ENCODE measurements at regions not wholly inside any gene's neighbourhood (a gene's known extent, or its start where the extent isn't known, plus 50 kb on each side); places are given as distances from the start of the nearest gene placed in this dataset.

- H3K4me3 Mint-ChIP-seq (ENCODE audit: unreplicated experiment), result no peak overlapping the region
- H3K36me3 Mint-ChIP-seq (ENCODE audit: unreplicated experiment), result no peaks in the 10 kb centered on the region
- H3K4me1 Mint-ChIP-seq (ENCODE audit: low read depth, unreplicated experiment), result no peaks in the 10 kb centered on the region
- H3K9me3 Mint-ChIP-seq (ENCODE audit: unreplicated experiment), result no peaks in the 10 kb centered on the region
- TF ChIP-seq, protein P1, sequence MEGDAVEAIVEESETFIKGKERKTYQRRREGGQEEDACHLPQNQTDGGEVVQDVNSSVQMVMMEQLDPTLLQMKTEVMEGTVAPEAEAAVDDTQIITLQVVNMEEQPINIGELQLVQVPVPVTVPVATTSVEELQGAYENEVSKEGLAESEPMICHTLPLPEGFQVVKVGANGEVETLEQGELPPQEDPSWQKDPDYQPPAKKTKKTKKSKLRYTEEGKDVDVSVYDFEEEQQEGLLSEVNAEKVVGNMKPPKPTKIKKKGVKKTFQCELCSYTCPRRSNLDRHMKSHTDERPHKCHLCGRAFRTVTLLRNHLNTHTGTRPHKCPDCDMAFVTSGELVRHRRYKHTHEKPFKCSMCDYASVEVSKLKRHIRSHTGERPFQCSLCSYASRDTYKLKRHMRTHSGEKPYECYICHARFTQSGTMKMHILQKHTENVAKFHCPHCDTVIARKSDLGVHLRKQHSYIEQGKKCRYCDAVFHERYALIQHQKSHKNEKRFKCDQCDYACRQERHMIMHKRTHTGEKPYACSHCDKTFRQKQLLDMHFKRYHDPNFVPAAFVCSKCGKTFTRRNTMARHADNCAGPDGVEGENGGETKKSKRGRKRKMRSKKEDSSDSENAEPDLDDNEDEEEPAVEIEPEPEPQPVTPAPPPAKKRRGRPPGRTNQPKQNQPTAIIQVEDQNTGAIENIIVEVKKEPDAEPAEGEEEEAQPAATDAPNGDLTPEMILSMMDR (IDR thresholded peaks at IDR 0.05; ENCODE audit: partially characterized antibody, unreplicated experiment), result no peak
- no peak overlapping the region for H3K27ac Mint-ChIP-seq (ENCODE audit: unreplicated experiment)
- DNase-seq, result no peak
- no peaks in the 10 kb centered on the region for H3K27me3 Mint-ChIP-seq (ENCODE audit: unreplicated experiment)
These were observed 348.8 kb upstream of the SETBP1 start for GRCh38 chr18:44331656-44332570.

DNA sequence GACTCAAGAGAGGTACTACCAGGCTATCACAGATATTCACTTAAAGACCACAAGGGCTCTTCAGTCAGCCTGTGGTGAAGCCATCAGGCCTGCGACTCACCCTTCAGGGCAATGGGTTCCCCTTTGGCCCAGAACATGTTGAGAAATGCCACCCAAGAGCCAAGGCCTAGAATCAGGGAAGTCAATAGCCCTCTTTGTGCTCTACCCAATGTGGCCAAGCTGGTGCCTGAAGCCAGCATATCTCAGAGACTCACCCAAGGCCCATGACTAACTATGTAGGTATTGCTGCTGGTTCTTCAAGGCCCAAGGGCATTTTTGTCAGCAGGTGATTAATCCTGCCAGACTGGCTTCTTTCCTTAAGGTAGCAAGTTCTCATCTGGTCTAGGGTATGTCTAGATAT lies 338.9 kb upstream of the SETBP1 start:
- TF ChIP-seq, protein P1 (IDR thresholded peaks at IDR 0.05; ENCODE audit: partially characterized antibody, unreplicated experiment), result no peak
- Mint-ChIP-seq H3K36me3 (ENCODE audit: unreplicated experiment) (peaks cover 4% of the 10 kb centered on the region), H3K4me1 (ENCODE audit: low read depth, unreplicated experiment) (no peaks in the 10 kb centered on the region), H3K9me3 (ENCODE audit: unreplicated experiment) (no peaks in the 10 kb centered on the region), H3K27me3 (ENCODE audit: unreplicated experiment) (no peaks in the 10 kb centered on the region), H3K4me3 (ENCODE audit: unreplicated experiment) (no peak overlapping the region), H3K27ac (ENCODE audit: unreplicated experiment) (no peak overlapping the region)
- DNase-seq, result no peak

DNA sequence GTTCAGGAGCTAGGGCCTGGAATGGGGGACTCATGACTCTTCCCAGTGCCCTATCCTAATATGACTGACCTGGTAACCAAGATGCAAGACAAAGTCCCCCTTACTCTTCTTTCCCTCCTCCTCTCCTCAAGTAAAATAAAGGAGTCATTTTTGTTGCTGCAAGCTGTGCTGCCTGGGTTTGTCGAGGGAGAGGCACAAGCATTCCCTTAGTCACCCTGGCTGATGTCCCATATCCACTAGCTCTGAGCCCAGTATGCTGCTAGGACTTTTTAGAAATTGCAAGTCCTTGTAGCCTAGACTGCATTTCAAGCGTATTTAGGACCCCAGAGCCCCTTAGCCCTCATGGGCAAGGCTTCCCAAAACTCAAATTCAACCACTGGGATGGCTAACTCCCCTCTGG lies 338.5 kb upstream of the SETBP1 start:
- H3K27ac Mint-ChIP-seq (ENCODE audit: unreplicated experiment), result no peak overlapping the region
- peaks cover 4% of the 10 kb centered on the region for H3K36me3 Mint-ChIP-seq (ENCODE audit: unreplicated experiment)
- H3K27me3 Mint-ChIP-seq (ENCODE audit: unreplicated experiment), result no peaks in the 10 kb centered on the region
- H3K9me3 Mint-ChIP-seq (ENCODE audit: unreplicated experiment), result no peaks in the 10 kb centered on the region
- DNase-seq, result no peak
- no peaks in the 10 kb centered on the region for H3K4me1 Mint-ChIP-seq (ENCODE audit: low read depth, unreplicated experiment)
- TF ChIP-seq, protein P1 (IDR thresholded peaks at IDR 0.05; ENCODE audit: partially characterized antibody, unreplicated experiment), result no peak
- H3K4me3 Mint-ChIP-seq (ENCODE audit: unreplicated experiment), result no peak overlapping the region

GRCh38 chr18:44342946-44343345 lies 337.7 kb upstream of the SETBP1 start:
- TF ChIP-seq, protein P1 (IDR thresholded peaks at IDR 0.05; ENCODE audit: partially characterized antibody, unreplicated experiment), result no peak
- H3K4me3 Mint-ChIP-seq (ENCODE audit: unreplicated experiment), result no peak overlapping the region
- H3K9me3 Mint-ChIP-seq (ENCODE audit: unreplicated experiment), result no peaks in the 10 kb centered on the region
- no peaks in the 10 kb centered on the region for H3K27me3 Mint-ChIP-seq (ENCODE audit: unreplicated experiment)
- H3K36me3 Mint-ChIP-seq (ENCODE audit: unreplicated experiment), result peaks cover 4% of the 10 kb centered on the region
- no peaks in the 10 kb centered on the region for H3K4me1 Mint-ChIP-seq (ENCODE audit: low read depth, unreplicated experiment)
- no peak for DNase-seq
- no peak overlapping the region for H3K27ac Mint-ChIP-seq (ENCODE audit: unreplicated experiment)

DNA sequence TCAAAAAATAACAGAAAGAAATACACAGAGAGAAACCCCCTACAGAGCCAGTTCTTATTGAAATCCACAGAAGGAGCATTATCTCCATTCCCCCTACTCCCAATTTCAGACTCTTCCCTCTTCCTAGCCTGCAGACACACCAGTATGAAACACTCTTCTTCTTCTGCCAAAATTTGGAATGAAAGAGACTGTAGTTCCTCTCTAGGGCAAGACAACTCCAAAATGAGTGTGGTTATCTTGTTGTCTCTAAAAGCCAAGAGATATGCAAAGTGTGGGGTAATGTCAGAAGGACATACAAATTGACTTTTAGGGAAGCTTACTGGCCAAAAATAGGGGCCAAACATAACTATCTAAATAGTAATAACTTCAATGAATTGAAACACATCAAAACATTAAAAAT lies 337.1 kb upstream of the SETBP1 start:
- TF ChIP-seq, protein P1 (IDR thresholded peaks at IDR 0.05; ENCODE audit: partially characterized antibody, unreplicated experiment), result no peak
- H3K4me1 Mint-ChIP-seq (ENCODE audit: low read depth, unreplicated experiment), result no peaks in the 10 kb centered on the region
- no peaks in the 10 kb centered on the region for H3K36me3 Mint-ChIP-seq (ENCODE audit: unreplicated experiment)
- H3K9me3 Mint-ChIP-seq (ENCODE audit: unreplicated experiment), result no peaks in the 10 kb centered on the region
- no peak overlapping the region for H3K27ac Mint-ChIP-seq (ENCODE audit: unreplicated experiment)
- no peak overlapping the region for H3K4me3 Mint-ChIP-seq (ENCODE audit: unreplicated experiment)
- no peaks in the 10 kb centered on the region for H3K27me3 Mint-ChIP-seq (ENCODE audit: unreplicated experiment)
- no peak for DNase-seq

All from glutamatergic neuron (in vitro differentiated cells).